WI38 (cell line): ENCODE measurements at regions not wholly inside any gene's neighbourhood (a gene's known extent, or its start where the extent isn't known, plus 50 kb on each side); places are given as distances from the start of the nearest gene placed in this dataset.

ENCODE experiments used
- H3K4me3 ChIP-seq: 2 replicates; pipeline ENCODE4 v1.5.1; 2011; ENCODE audit warnings: low read depth, mild to moderate bottlenecking, control low read depth, low read length
- CTCF ChIP-seq: IDR thresholded peaks from 2 replicates; pipeline ENCODE4 v1.5.1; 2012; ENCODE audit warnings: low read depth, mild to moderate bottlenecking, control low read depth, low read length

GRCh38 chr5:105978011-105978410 is 1692.7 kb downstream of the EFNA5 start:
- H3K4me3 ChIP-seq = no peak overlapping the region
- no peak for TF ChIP-seq CTCF

GRCh38 chr5:105977163-105977562 is 1693.6 kb downstream of the EFNA5 start:
- H3K4me3 ChIP-seq = no peak overlapping the region
- no peak for TF ChIP-seq CTCF

- TF ChIP-seq CTCF = no peak
- no peak overlapping the region for H3K4me3 ChIP-seq
These were observed 1699.8 kb downstream of the EFNA5 start for GRCh38 chr5:105970919-105971318.

GRCh38 chr5:105968981-105969380 is 1701.8 kb downstream of the EFNA5 start:
- no peak overlapping the region for H3K4me3 ChIP-seq
- TF ChIP-seq CTCF = no peak

- no peak for TF ChIP-seq CTCF
- H3K4me3 ChIP-seq = no peak overlapping the region
These were observed 1707.0 kb downstream of the EFNA5 start for GRCh38 chr5:105963696-105964255.

GRCh38 chr5:105961572-105961971 is 1709.2 kb downstream of the EFNA5 start:
- no peak for TF ChIP-seq CTCF
- no peak overlapping the region for H3K4me3 ChIP-seq

- no peak for TF ChIP-seq CTCF
- H3K4me3 ChIP-seq = no peak overlapping the region
These were observed 1714.1 kb downstream of the EFNA5 start for GRCh38 chr5:105956456-105957196.
